Activated CD8-positive, alpha-beta memory T cell treated with anti-CD3 and anti-CD28 coated beads for 24 hours (primary cell): ENCODE measurements at regions not wholly inside any gene's neighbourhood (a gene's known extent, or its start where the extent isn't known, plus 50 kb on each side); places are given as distances from the start of the nearest gene placed in this dataset.
"Not testable (repeated sequence)": the region's sequence is repeated elsewhere in the genome, so short reads cannot be mapped to it uniquely, and the experiment has no call there.

Source experiments
- DNase-seq: peaks from one replicate; pipeline ENCODE4 v3.0.0-alpha.2; 2020

- no peak for DNase-seq
Observed at GRCh38 chr19:14328406-14328805, 52.8 kb upstream of the ADGRE5 start.

GRCh38 chr19:14327061-14327460 is 54.2 kb upstream of the ADGRE5 start:
- not testable (repeated sequence) for DNase-seq

- DNase-seq: no peak
Observed at GRCh38 chr19:14325863-14326262, 55.4 kb upstream of the ADGRE5 start.

GRCh38 chr19:14325134-14325533 is 56.1 kb upstream of the ADGRE5 start:
- no peak for DNase-seq

- no peak for DNase-seq
Observed at GRCh38 chr19:14322889-14323463, 58.3 kb upstream of the ADGRE5 start.

GRCh38 chr19:14320253-14320652 is 61.0 kb upstream of the ADGRE5 start:
- no peak for DNase-seq

- DNase-seq: not testable (repeated sequence)
Observed at GRCh38 chr19:14319720-14320119, 61.5 kb upstream of the ADGRE5 start.

- no peak for DNase-seq
Observed at GRCh38 chr19:14318873-14319272, 62.4 kb upstream of the ADGRE5 start.

- DNase-seq: no peak
Observed at GRCh38 chr19:14317157-14317556, 64.1 kb upstream of the ADGRE5 start.

GRCh38 chr19:14315433-14315832 is 65.8 kb upstream of the ADGRE5 start:
- no peak for DNase-seq

GRCh38 chr19:14310055-14310454 is 71.2 kb upstream of the ADGRE5 start:
- no peak for DNase-seq

- no peak for DNase-seq
Observed at GRCh38 chr19:14305706-14306105, 75.5 kb upstream of the ADGRE5 start.

- DNase-seq: no peak
Observed at GRCh38 chr19:14301150-14301549, 80.1 kb upstream of the ADGRE5 start.

- no peak for DNase-seq
Observed at GRCh38 chr19:14300303-14300702, 80.9 kb upstream of the ADGRE5 start.

- DNase-seq: not testable (repeated sequence)
Observed at GRCh38 chr19:14299224-14299827, 81.9 kb upstream of the ADGRE5 start.

GRCh38 chr19:14297883-14298576 is 83.2 kb upstream of the ADGRE5 start:
- DNase-seq: not testable (repeated sequence)

GRCh38 chr19:14294974-14295373 is 86.3 kb upstream of the ADGRE5 start:
- not testable (repeated sequence) for DNase-seq

GRCh38 chr19:14293816-14294170 is 87.5 kb upstream of the ADGRE5 start:
- not testable (repeated sequence) for DNase-seq

- DNase-seq: not testable (repeated sequence)
Observed at GRCh38 chr19:14293101-14293815, 87.3 kb upstream of the ADGRL1 start.

GRCh38 chr19:14289810-14290209 is 83.8 kb upstream of the ADGRL1 start:
- DNase-seq: not testable (repeated sequence)

GRCh38 chr19:14287837-14288236 is 81.9 kb upstream of the ADGRL1 start:
- not testable (repeated sequence) for DNase-seq

GRCh38 chr19:14286594-14286993 is 80.6 kb upstream of the ADGRL1 start:
- not testable (repeated sequence) for DNase-seq

- DNase-seq: not testable (repeated sequence)
Observed at GRCh38 chr19:14285726-14286125, 79.8 kb upstream of the ADGRL1 start.
